WERI-Rb-1 (cell line): ENCODE measurements at regions not wholly inside any gene's neighbourhood (a gene's known extent, or its start where the extent isn't known, plus 50 kb on each side); places are given as distances from the start of the nearest gene placed in this dataset.

Source experiments
- DNase-seq: peaks from one replicate; pipeline ENCODE4 v3.0.0-alpha.2; 2020
- H3K27ac ChIP-seq: fragments of 250-450 bp; sonication (Bioruptor Pico); 2 replicates; pipeline ENCODE4 v1.5.1; 2020; ENCODE audit warnings: mild to moderate bottlenecking, moderate library complexity
- H3K27me3 ChIP-seq: fragments of 250-450 bp; sonication (Bioruptor Pico); 2 replicates; pipeline ENCODE4 v1.5.1; 2021; ENCODE audit warnings: mild to moderate bottlenecking, low read depth, moderate library complexity; ENCODE audit not compliant: insufficient read depth, severe bottlenecking
- H3K36me3 ChIP-seq: fragments of 250-450 bp; sonication (Bioruptor Pico); 2 replicates; pipeline ENCODE4 v1.5.1; 2020; ENCODE audit warnings: mild to moderate bottlenecking, moderate library complexity
- H3K4me3 ChIP-seq: 2 replicates; pipeline ENCODE4 v1.5.1; 2011; ENCODE audit warnings: low read depth, mild to moderate bottlenecking, control low read depth, low read length
- H3K9me3 ChIP-seq: fragments of 250-450 bp; sonication (Bioruptor Pico); 2 replicates; pipeline ENCODE4 v1.5.1; 2021; ENCODE audit warnings: mild to moderate bottlenecking, moderate library complexity; ENCODE audit not compliant: severe bottlenecking
- TF ChIP-seq, protein P1 (sequence below): IDR thresholded peaks from 2 replicates; pipeline ENCODE4 v1.5.1; 2011; ENCODE audit warnings: low read depth, mild to moderate bottlenecking, control low read depth, inconsistent platforms, low read length

DNA sequence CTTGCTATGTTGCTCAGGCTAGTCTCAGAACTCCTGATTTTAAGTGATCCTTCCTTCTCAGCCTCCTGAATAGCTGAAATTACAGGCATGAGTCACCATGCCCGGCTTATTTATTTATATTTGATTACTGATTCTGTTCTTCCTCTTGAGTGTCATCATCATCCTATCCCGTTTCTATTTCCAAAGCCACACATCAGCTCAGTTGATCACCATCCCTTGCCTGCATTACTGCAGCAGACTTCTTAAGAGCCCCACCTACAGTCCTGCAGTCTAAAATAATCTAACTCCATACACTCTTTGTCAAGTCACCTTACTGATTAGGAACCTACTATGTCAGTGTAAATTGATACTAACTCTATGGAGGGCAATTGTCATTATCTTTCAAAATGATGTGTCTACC is 138.9 kb upstream of the RAI14 start:
- no peaks in the 10 kb centered on the region for H3K9me3 ChIP-seq
- DNase-seq = no peak
- no peak overlapping the region for H3K27ac ChIP-seq
- H3K4me3 ChIP-seq = no peak overlapping the region
- H3K27me3 ChIP-seq = no peaks in the 10 kb centered on the region
- TF ChIP-seq, protein P1, sequence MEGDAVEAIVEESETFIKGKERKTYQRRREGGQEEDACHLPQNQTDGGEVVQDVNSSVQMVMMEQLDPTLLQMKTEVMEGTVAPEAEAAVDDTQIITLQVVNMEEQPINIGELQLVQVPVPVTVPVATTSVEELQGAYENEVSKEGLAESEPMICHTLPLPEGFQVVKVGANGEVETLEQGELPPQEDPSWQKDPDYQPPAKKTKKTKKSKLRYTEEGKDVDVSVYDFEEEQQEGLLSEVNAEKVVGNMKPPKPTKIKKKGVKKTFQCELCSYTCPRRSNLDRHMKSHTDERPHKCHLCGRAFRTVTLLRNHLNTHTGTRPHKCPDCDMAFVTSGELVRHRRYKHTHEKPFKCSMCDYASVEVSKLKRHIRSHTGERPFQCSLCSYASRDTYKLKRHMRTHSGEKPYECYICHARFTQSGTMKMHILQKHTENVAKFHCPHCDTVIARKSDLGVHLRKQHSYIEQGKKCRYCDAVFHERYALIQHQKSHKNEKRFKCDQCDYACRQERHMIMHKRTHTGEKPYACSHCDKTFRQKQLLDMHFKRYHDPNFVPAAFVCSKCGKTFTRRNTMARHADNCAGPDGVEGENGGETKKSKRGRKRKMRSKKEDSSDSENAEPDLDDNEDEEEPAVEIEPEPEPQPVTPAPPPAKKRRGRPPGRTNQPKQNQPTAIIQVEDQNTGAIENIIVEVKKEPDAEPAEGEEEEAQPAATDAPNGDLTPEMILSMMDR = no peak
- H3K36me3 ChIP-seq = no peaks in the 10 kb centered on the region

- Histone ChIP-seq H3K9me3 (no peaks in the 10 kb centered on the region), H3K27me3 (no peaks in the 10 kb centered on the region), H3K27ac (no peak overlapping the region), H3K36me3 (no peaks in the 10 kb centered on the region), H3K4me3 (no peak overlapping the region)
- DNase-seq = no peak
- TF ChIP-seq, protein P1 = no peak
These were observed 136.5 kb upstream of the RAI14 start for GRCh38 chr5:34519489-34520220.

DNA sequence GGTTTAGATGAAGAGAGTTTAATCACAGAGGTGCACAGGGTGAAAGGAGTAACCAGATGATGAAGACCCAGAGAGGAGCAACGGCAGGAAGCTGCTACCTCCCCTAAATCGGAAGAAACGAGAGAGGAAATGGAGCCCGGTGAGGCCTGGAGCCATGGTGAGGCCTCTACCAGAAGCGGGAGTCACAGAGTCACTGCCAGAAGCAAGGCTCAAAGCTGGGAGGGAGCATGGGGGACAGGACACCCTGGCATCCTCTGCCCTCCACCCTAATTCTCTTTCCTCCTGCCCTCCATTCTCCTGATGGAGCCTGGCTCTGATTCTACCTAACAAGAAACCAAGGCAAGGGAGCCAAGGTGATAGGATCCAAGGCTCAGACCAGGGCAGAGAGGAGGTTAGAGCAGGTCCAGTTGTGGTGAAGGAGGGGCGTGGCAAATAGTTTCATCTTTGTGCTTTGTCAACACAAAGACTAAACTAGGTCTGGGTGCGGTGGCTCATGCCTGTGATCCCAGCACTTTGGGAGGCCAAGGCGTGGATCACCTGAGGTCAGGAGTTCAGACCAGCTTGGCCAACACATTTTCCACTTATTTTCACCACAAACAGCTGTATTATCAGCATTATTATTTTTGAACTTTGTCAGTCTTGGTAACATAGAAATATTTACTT is 134.4 kb upstream of the RAI14 start:
- no peaks in the 10 kb centered on the region for H3K36me3 ChIP-seq
- H3K9me3 ChIP-seq = no peaks in the 10 kb centered on the region
- no peaks in the 10 kb centered on the region for H3K27me3 ChIP-seq
- H3K27ac ChIP-seq = no peak overlapping the region
- no peak for DNase-seq
- no peak overlapping the region for H3K4me3 ChIP-seq
- TF ChIP-seq, protein P1 = no peak

DNA sequence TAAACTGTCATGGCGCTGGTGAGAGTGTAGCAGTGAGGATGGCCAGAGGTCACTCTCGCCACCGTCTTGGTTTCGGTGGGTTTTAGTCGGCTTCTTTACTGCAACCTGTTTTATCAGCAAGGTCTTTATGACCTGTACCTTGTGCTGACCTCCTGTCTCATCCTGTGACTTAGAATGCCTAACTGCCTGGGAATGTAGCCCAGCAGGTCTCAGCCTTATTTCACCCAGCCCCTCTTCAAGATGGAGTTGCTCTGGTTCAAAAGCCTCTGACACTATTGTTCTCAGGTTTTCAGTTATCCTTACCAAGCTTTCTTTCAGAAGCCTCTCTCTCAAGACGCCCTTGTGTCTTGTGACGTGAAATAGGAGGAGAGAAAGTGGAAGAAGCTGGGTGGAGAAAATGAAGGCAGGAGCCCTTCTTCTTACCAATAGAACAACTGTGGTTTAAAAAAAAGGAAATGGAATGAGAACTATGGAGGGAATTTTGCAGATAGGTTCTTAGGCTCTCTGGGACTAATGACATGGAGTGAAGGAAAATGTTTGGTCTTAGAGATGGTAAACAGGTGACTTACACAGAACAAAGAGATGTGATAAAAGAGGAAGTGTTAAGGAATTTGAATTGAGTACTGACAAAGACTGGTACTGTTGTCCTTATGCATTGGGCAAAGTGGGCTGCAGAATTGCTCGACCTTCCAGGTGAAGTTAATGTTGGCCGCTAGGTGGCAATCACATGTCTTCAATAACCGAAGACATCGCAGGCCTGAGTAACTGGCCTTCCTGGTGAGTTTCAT is 133.3 kb upstream of the RAI14 start:
- peak; percentile 74 for DNase-seq
- H3K36me3 ChIP-seq = no peaks in the 10 kb centered on the region

DNA sequence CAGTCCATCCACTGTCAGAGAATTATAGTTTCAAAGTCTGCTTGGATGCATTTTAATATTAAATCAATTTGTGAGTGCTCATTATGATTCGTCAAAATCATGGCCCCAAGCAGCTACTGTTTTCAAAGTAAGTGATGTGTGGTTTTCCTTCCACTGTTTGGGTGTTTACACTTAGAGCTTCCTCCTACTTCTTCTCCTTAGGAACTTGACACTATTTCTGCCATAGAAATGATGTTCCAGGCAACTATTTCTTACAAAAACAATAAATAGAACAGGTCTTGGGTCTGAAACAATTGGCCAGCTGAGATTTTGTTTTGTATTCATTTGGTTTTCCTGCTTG is 132.8 kb upstream of the RAI14 start:
- H3K36me3 ChIP-seq = no peaks in the 10 kb centered on the region
- H3K27ac ChIP-seq = no peak overlapping the region
- H3K27me3 ChIP-seq = no peaks in the 10 kb centered on the region
- H3K4me3 ChIP-seq = no peak overlapping the region
- TF ChIP-seq, protein P1 = no peak
- no peaks in the 10 kb centered on the region for H3K9me3 ChIP-seq
- no peak for DNase-seq

More for the DNA sequence above, 133.3 kb upstream of the RAI14 start:
- no peak overlapping the region for H3K4me3 ChIP-seq
- H3K9me3 ChIP-seq = no peaks in the 10 kb centered on the region
- TF ChIP-seq, protein P1 = peak; percentile 65
- H3K27ac ChIP-seq = no peak overlapping the region
- no peaks in the 10 kb centered on the region for H3K27me3 ChIP-seq
